ENCODE measurements at regions not wholly inside any gene's neighbourhood (a gene's known extent, or its start where the extent isn't known, plus 50 kb on each side); places are given as distances from the start of the nearest gene placed in this dataset.

- Histone ChIP-seq H3K27ac (ENCODE audit: low read depth, low read length) (no peak overlapping the region), H3K27me3 (ENCODE audit: control insufficient read depth in 3 of 3, insufficient read depth in 3 of 3, low read length in 3 of 3) (no peaks in the 10 kb centered on the region), H3K9ac (ENCODE audit: low read depth in 1 of 3, low read length in 3 of 3) (no peak overlapping the region), H3K9me3 (ENCODE audit: control insufficient read depth in 3 of 3, low read length in 3 of 3) (no peaks in the 10 kb centered on the region), H3K4me1 (ENCODE audit: control insufficient read depth in 3 of 3, insufficient read depth in 3 of 3, low read length in 3 of 3) (no peaks in the 10 kb centered on the region), H3K4me3 (ENCODE audit: low read length in 3 of 3) (no peak overlapping the region), H3K36me3 (ENCODE audit: control insufficient read depth in 3 of 3, insufficient read depth in 3 of 3, low read length in 3 of 3) (no peaks in the 10 kb centered on the region)
Observed at GRCh38 chr5:98638111-98638510, 135.4 kb upstream of the RGMB start.

GRCh38 chr5:98638701-98639100, 134.8 kb upstream of the RGMB start:
- Histone ChIP-seq H3K4me1 (ENCODE audit: control insufficient read depth in 3 of 3, insufficient read depth in 3 of 3, low read length in 3 of 3) (no peaks in the 10 kb centered on the region), H3K9me3 (ENCODE audit: control insufficient read depth in 3 of 3, low read length in 3 of 3) (no peaks in the 10 kb centered on the region), H3K27ac (ENCODE audit: low read depth, low read length) (no peak overlapping the region), H3K27me3 (ENCODE audit: control insufficient read depth in 3 of 3, insufficient read depth in 3 of 3, low read length in 3 of 3) (no peaks in the 10 kb centered on the region), H3K4me3 (ENCODE audit: low read length in 3 of 3) (no peak overlapping the region), H3K9ac (ENCODE audit: low read depth in 1 of 3, low read length in 3 of 3) (no peak overlapping the region), H3K36me3 (ENCODE audit: control insufficient read depth in 3 of 3, insufficient read depth in 3 of 3, low read length in 3 of 3) (no peaks in the 10 kb centered on the region)

DNA sequence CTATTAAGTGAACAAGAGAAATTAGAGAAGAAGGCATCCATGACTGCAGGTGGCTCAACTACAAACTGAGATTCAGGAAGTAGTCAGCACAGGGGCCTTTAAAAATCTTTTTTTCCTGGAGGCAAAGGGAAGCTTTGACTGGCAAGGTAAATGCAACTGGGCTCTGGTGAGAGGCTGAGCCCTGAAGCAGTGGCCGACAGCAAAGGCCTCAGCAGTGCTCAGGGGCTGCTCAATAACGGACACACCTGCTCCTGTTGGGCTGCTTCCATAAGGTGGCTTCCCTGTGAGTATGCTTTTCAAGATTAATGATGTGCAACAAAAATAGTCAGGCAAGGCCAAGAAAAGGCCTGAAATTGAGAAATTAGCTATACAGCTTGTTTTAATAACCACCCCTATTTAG, 134.2 kb upstream of the RGMB start:
- H3K27ac ChIP-seq (ENCODE audit: low read depth, low read length), result no peak overlapping the region
- no peaks in the 10 kb centered on the region for H3K36me3 ChIP-seq (ENCODE audit: control insufficient read depth in 3 of 3, insufficient read depth in 3 of 3, low read length in 3 of 3)
- H3K4me1 ChIP-seq (ENCODE audit: control insufficient read depth in 3 of 3, insufficient read depth in 3 of 3, low read length in 3 of 3), result no peaks in the 10 kb centered on the region
- H3K9me3 ChIP-seq (ENCODE audit: control insufficient read depth in 3 of 3, low read length in 3 of 3), result no peaks in the 10 kb centered on the region
- no peak overlapping the region for H3K4me3 ChIP-seq (ENCODE audit: low read length in 3 of 3)
- H3K9ac ChIP-seq (ENCODE audit: low read depth in 1 of 3, low read length in 3 of 3), result no peak overlapping the region
- no peaks in the 10 kb centered on the region for H3K27me3 ChIP-seq (ENCODE audit: control insufficient read depth in 3 of 3, insufficient read depth in 3 of 3, low read length in 3 of 3)

GRCh38 chr5:98641671-98642070, 131.8 kb upstream of the RGMB start:
- no peaks in the 10 kb centered on the region for H3K27me3 ChIP-seq (ENCODE audit: control insufficient read depth in 3 of 3, insufficient read depth in 3 of 3, low read length in 3 of 3)
- no peaks in the 10 kb centered on the region for H3K4me1 ChIP-seq (ENCODE audit: control insufficient read depth in 3 of 3, insufficient read depth in 3 of 3, low read length in 3 of 3)
- H3K4me3 ChIP-seq (ENCODE audit: low read length in 3 of 3), result no peak overlapping the region
- no peak overlapping the region for H3K9ac ChIP-seq (ENCODE audit: low read depth in 1 of 3, low read length in 3 of 3)
- H3K9me3 ChIP-seq (ENCODE audit: control insufficient read depth in 3 of 3, low read length in 3 of 3), result no peaks in the 10 kb centered on the region
- H3K36me3 ChIP-seq (ENCODE audit: control insufficient read depth in 3 of 3, insufficient read depth in 3 of 3, low read length in 3 of 3), result no peaks in the 10 kb centered on the region
- H3K27ac ChIP-seq (ENCODE audit: low read depth, low read length), result no peak overlapping the region

GRCh38 chr5:98643569-98643968, 129.9 kb upstream of the RGMB start:
- no peaks in the 10 kb centered on the region for H3K27me3 ChIP-seq (ENCODE audit: control insufficient read depth in 3 of 3, insufficient read depth in 3 of 3, low read length in 3 of 3)
- H3K36me3 ChIP-seq (ENCODE audit: control insufficient read depth in 3 of 3, insufficient read depth in 3 of 3, low read length in 3 of 3), result no peaks in the 10 kb centered on the region
- no peak overlapping the region for H3K9ac ChIP-seq (ENCODE audit: low read depth in 1 of 3, low read length in 3 of 3)
- no peak overlapping the region for H3K27ac ChIP-seq (ENCODE audit: low read depth, low read length)
- H3K4me3 ChIP-seq (ENCODE audit: low read length in 3 of 3), result no peak overlapping the region
- no peaks in the 10 kb centered on the region for H3K4me1 ChIP-seq (ENCODE audit: control insufficient read depth in 3 of 3, insufficient read depth in 3 of 3, low read length in 3 of 3)
- no peaks in the 10 kb centered on the region for H3K9me3 ChIP-seq (ENCODE audit: control insufficient read depth in 3 of 3, low read length in 3 of 3)

DNA sequence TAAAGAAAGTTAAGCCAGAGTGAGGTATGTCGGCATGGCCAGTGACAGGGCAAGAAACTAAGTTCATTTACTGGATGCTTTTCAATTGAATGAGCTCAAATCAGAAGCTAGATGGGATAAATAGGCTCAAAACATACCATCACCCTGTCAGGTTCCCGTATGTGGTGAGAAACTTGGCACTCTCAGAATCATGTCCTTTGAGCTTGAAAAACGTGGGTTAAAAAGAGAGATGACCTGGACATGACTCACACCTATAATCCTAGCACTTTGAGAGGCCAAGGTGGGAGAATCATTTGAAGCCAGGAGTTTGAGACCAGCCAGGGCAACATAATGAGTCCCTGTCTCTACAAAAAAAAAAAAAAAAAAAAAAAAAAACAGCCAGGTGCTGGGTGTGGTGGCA, 121.7 kb upstream of the RGMB start:
- no peaks in the 10 kb centered on the region for H3K9me3 ChIP-seq (ENCODE audit: control insufficient read depth in 3 of 3, low read length in 3 of 3)
- no peak overlapping the region for H3K4me3 ChIP-seq (ENCODE audit: low read length in 3 of 3)
- no peak overlapping the region for H3K27ac ChIP-seq (ENCODE audit: low read depth, low read length)
- H3K36me3 ChIP-seq (ENCODE audit: control insufficient read depth in 3 of 3, insufficient read depth in 3 of 3, low read length in 3 of 3), result no peaks in the 10 kb centered on the region
- H3K4me1 ChIP-seq (ENCODE audit: control insufficient read depth in 3 of 3, insufficient read depth in 3 of 3, low read length in 3 of 3), result no peaks in the 10 kb centered on the region
- H3K27me3 ChIP-seq (ENCODE audit: control insufficient read depth in 3 of 3, insufficient read depth in 3 of 3, low read length in 3 of 3), result no peaks in the 10 kb centered on the region
- no peak overlapping the region for H3K9ac ChIP-seq (ENCODE audit: low read depth in 1 of 3, low read length in 3 of 3)

- H3K27me3 ChIP-seq (ENCODE audit: control insufficient read depth in 3 of 3, insufficient read depth in 3 of 3, low read length in 3 of 3), result no peaks in the 10 kb centered on the region
- H3K4me3 ChIP-seq (ENCODE audit: low read length in 3 of 3), result no peak overlapping the region
- H3K36me3 ChIP-seq (ENCODE audit: control insufficient read depth in 3 of 3, insufficient read depth in 3 of 3, low read length in 3 of 3), result no peaks in the 10 kb centered on the region
- H3K9me3 ChIP-seq (ENCODE audit: control insufficient read depth in 3 of 3, low read length in 3 of 3), result no peaks in the 10 kb centered on the region
- H3K27ac ChIP-seq (ENCODE audit: low read depth, low read length), result no peak overlapping the region
- no peaks in the 10 kb centered on the region for H3K4me1 ChIP-seq (ENCODE audit: control insufficient read depth in 3 of 3, insufficient read depth in 3 of 3, low read length in 3 of 3)
- H3K9ac ChIP-seq (ENCODE audit: low read depth in 1 of 3, low read length in 3 of 3), result no peak overlapping the region
Observed at GRCh38 chr5:98656125-98656795, 117.2 kb upstream of the RGMB start.

GRCh38 chr5:98656796-98657195, 116.7 kb upstream of the RGMB start:
- H3K9me3 ChIP-seq (ENCODE audit: control insufficient read depth in 3 of 3, low read length in 3 of 3), result no peaks in the 10 kb centered on the region
- no peak overlapping the region for H3K4me3 ChIP-seq (ENCODE audit: low read length in 3 of 3)
- no peak overlapping the region for H3K27ac ChIP-seq (ENCODE audit: low read depth, low read length)
- no peaks in the 10 kb centered on the region for H3K36me3 ChIP-seq (ENCODE audit: control insufficient read depth in 3 of 3, insufficient read depth in 3 of 3, low read length in 3 of 3)
- no peak overlapping the region for H3K9ac ChIP-seq (ENCODE audit: low read depth in 1 of 3, low read length in 3 of 3)
- no peaks in the 10 kb centered on the region for H3K27me3 ChIP-seq (ENCODE audit: control insufficient read depth in 3 of 3, insufficient read depth in 3 of 3, low read length in 3 of 3)
- no peaks in the 10 kb centered on the region for H3K4me1 ChIP-seq (ENCODE audit: control insufficient read depth in 3 of 3, insufficient read depth in 3 of 3, low read length in 3 of 3)

- Histone ChIP-seq H3K4me1 (ENCODE audit: control insufficient read depth in 3 of 3, insufficient read depth in 3 of 3, low read length in 3 of 3) (no peaks in the 10 kb centered on the region), H3K27me3 (ENCODE audit: control insufficient read depth in 3 of 3, insufficient read depth in 3 of 3, low read length in 3 of 3) (no peaks in the 10 kb centered on the region), H3K27ac (ENCODE audit: low read depth, low read length) (no peak overlapping the region), H3K9me3 (ENCODE audit: control insufficient read depth in 3 of 3, low read length in 3 of 3) (no peaks in the 10 kb centered on the region), H3K4me3 (ENCODE audit: low read length in 3 of 3) (no peak overlapping the region), H3K9ac (ENCODE audit: low read depth in 1 of 3, low read length in 3 of 3) (no peak overlapping the region), H3K36me3 (ENCODE audit: control insufficient read depth in 3 of 3, insufficient read depth in 3 of 3, low read length in 3 of 3) (no peaks in the 10 kb centered on the region)
Observed at GRCh38 chr5:98657559-98657958, 115.9 kb upstream of the RGMB start.

- H3K9ac ChIP-seq (ENCODE audit: low read depth in 1 of 3, low read length in 3 of 3), result no peak overlapping the region
- H3K9me3 ChIP-seq (ENCODE audit: control insufficient read depth in 3 of 3, low read length in 3 of 3), result peaks cover 0 to 3% (median 0%) of the 10 kb centered on the region in 3 donors
- H3K4me1 ChIP-seq (ENCODE audit: control insufficient read depth in 3 of 3, insufficient read depth in 3 of 3, low read length in 3 of 3), result no peaks in the 10 kb centered on the region
- peak overlapping the region in 1 of 3 donors; percentile 2 for H3K4me3 ChIP-seq (ENCODE audit: low read length in 3 of 3)
- H3K27ac ChIP-seq (ENCODE audit: low read depth, low read length), result no peak overlapping the region
- no peaks in the 10 kb centered on the region for H3K36me3 ChIP-seq (ENCODE audit: control insufficient read depth in 3 of 3, insufficient read depth in 3 of 3, low read length in 3 of 3)
- H3K27me3 ChIP-seq (ENCODE audit: control insufficient read depth in 3 of 3, insufficient read depth in 3 of 3, low read length in 3 of 3), result no peaks in the 10 kb centered on the region
Observed at GRCh38 chr5:98663521-98663920, 109.9 kb upstream of the RGMB start.

Measured in skeletal muscle tissue (tissue), 3 donors.